Esophagus muscularis mucosa (tissue), 4 donors: ENCODE measurements at regions not wholly inside any gene's neighbourhood (a gene's known extent, or its start where the extent isn't known, plus 50 kb on each side); places are given as distances from the start of the nearest gene placed in this dataset.

Source experiments
- DNase-seq: peaks from one replicate; pipeline ENCODE4 v3.0.0-alpha.2; 2017; ENCODE audit errors: extremely low spot score
- H3K27ac ChIP-seq, 4 donors: fragments of 200-600 bp; sonication (generic); replicated peaks in 1 of 4; 1 replicate in 3 of 4; 2 replicates in 1 of 4; pipeline ENCODE4 v1.5.1; 2016 to 2019; ENCODE audit warnings: mild to moderate bottlenecking in 1 of 4
- H3K27me3 ChIP-seq, 4 donors: fragments of 200-600 bp; sonication (generic); one replicate each; pipeline versions ENCODE4 v1.5.1 to v1.6.0; 2016 to 2019
- H3K36me3 ChIP-seq, 4 donors: fragments of 200-600 bp; sonication (generic); one replicate each; pipeline ENCODE4 v1.5.1; 2016 to 2019
- H3K4me1 ChIP-seq, 4 donors: fragments of 200-600 bp; sonication (generic); one replicate each; pipeline ENCODE4 v1.5.1; 2016 to 2019
- H3K4me3 ChIP-seq, 4 donors: fragments of 200-600 bp; sonication (generic); 1 replicate in 2 of 4; 2 replicates in 2 of 4; pipeline ENCODE4 v1.5.1; 2016 to 2019; ENCODE audit warnings: mild to moderate bottlenecking in 4 of 4, moderate library complexity in 1 of 4
- H3K9me3 ChIP-seq, 4 donors: fragments of 200-600 bp; sonication (generic); 1 replicate in 3 of 4; 2 replicates in 1 of 4; pipeline ENCODE4 v1.5.1; 2016 to 2019
- EP300 ChIP-seq: sonication (generic); formaldehyde crosslinking; IDR thresholded peaks from one replicate; pipeline ENCODE4 v1.6.1; 2017; ENCODE audit warnings: antibody characterized with exemption
- POLR2A ChIP-seq: fragments of 450-650 bp; IDR thresholded peaks from one replicate; pipeline ENCODE4 v1.6.1; 2017; ENCODE audit warnings: antibody characterized with exemption, moderate library complexity, mild to moderate bottlenecking, low read depth
- POLR2AphosphoS5 ChIP-seq, 2 donors: sonication (generic); formaldehyde crosslinking; IDR thresholded peaks; one replicate each; pipeline ENCODE4 v1.6.1; 2017; ENCODE audit warnings: antibody characterized with exemption in 2 of 2
- WGBS: methylation state at CpG from one replicate; pipeline ENCODE4 v1.1.5; 2018; 5-methylcytosine and 5-hydroxymethylcytosine counted together
- intact Hi-C: fragments of 100-400 bp; cut with DNase I; formaldehyde crosslinking; loops from one replicate; pipeline ENCODE4 v1.15.1; 2023
- TF ChIP-seq, protein P1 (sequence below), 3 experiments: fragments of 200-600 bp in 2 of 3; fragments of 450-650 bp in 1 of 3; sonication (generic) in 2 of 3; IDR thresholded peaks; one replicate each; pipeline ENCODE4 v1.5.1; 2017 to 2019; ENCODE audit warnings: antibody characterized with exemption in 3 of 3, mild to moderate bottlenecking in 2 of 3, moderate library complexity in 1 of 3

DNA sequence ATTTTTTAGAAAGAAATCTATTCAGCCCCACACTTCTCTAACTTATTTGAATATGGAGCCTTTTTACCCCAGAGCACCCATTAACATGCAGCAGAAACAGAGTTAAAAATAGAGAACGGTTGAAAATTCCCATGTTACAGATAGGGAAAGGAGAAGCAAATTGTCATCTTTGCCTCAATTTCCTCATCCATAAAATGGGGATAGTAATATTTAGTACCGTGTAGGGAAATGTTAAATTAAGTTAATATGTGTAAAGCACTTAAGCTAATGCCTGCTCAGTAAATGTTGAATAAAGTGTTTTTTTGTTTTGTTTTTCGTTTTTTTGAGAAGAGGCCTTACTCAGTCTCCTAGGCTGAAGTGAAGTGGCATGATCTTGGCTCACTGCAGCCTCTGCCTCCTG is 50.3 kb downstream of the NAV1 start:
- H3K27ac ChIP-seq = no peak overlapping the region
- no peaks in the 10 kb centered on the region for H3K9me3 ChIP-seq
- intact Hi-C loops = no loop called here
- peaks cover 21 to 43% (median 31%) of the 10 kb centered on the region in 4 donors for H3K4me1 ChIP-seq
- no peak for DNase-seq
- 91% methylated on average over 3 of the region's 3 CpGs for WGBS
- peaks cover 0 to 11% (median 4%) of the 10 kb centered on the region in 4 donors for H3K36me3 ChIP-seq
- no peak overlapping the region for H3K4me3 ChIP-seq
- TF ChIP-seq EP300 = no peak
- no peak for TF ChIP-seq POLR2A
- TF ChIP-seq, protein P1, sequence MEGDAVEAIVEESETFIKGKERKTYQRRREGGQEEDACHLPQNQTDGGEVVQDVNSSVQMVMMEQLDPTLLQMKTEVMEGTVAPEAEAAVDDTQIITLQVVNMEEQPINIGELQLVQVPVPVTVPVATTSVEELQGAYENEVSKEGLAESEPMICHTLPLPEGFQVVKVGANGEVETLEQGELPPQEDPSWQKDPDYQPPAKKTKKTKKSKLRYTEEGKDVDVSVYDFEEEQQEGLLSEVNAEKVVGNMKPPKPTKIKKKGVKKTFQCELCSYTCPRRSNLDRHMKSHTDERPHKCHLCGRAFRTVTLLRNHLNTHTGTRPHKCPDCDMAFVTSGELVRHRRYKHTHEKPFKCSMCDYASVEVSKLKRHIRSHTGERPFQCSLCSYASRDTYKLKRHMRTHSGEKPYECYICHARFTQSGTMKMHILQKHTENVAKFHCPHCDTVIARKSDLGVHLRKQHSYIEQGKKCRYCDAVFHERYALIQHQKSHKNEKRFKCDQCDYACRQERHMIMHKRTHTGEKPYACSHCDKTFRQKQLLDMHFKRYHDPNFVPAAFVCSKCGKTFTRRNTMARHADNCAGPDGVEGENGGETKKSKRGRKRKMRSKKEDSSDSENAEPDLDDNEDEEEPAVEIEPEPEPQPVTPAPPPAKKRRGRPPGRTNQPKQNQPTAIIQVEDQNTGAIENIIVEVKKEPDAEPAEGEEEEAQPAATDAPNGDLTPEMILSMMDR (IDR thresholded peaks at IDR 0.05) = no peak
- no peak for TF ChIP-seq POLR2AphosphoS5 (IDR thresholded peaks at IDR 0.05)
- H3K27me3 ChIP-seq = no peaks in the 10 kb centered on the region

DNA sequence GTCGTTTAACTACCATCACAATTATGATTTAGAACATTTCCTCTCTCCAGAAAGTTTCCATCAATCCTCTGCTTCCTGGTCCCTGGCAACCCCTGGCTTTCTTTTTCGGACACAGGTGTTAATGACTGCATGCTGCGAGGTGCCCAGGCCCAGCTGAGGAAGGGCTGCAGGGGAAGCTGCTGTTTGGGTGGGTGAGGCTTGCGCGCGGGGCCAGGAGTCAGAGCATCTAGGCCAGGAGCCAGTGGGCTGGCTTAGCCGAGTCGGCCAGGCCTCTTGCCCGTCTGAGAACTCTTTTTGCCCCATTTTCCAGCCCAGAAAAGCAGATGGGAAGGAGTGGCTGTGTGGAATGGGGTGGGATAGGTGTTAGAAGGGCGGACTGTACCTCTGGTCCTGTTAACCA is 51.5 kb downstream of the NAV1 start:
- intact Hi-C loops = no loop called here
- Histone ChIP-seq H3K4me3 (no peak overlapping the region), H3K27ac (no peak overlapping the region), H3K4me1 (peaks cover 24 to 42% (median 28%) of the 10 kb centered on the region in 4 donors), H3K36me3 (peaks cover 0 to 11% (median 4%) of the 10 kb centered on the region in 4 donors), H3K27me3 (no peaks in the 10 kb centered on the region), H3K9me3 (no peaks in the 10 kb centered on the region)
- no peak for DNase-seq
- WGBS = 96% methylated on average over 8 of the region's 10 CpGs
- TF ChIP-seq EP300 (no peak), POLR2AphosphoS5 (IDR thresholded peaks at IDR 0.05) (no peak), POLR2A (no peak)
- TF ChIP-seq, protein P1 (IDR thresholded peaks at IDR 0.05) = no peak

DNA sequence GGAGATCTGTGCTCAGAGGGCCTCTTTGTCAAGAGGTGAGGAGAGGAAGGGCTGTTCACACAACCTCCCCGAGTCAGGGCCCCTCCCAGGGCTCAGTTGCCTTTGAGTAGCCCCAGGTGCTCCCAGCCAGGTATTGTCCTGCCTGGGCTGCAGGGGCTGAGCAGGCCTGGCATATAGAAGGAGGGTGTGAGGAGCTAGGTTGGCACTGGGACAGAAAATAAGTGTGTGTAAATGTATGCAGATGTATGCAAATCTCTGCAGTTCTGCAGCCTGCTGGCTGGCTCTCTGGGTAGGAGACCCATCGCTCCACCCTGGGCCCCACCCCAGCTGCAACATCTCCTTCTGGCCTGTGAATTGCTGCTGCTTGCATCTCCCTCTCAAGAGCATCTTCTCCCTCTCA is 52.4 kb downstream of the NAV1 start:
- Histone ChIP-seq H3K36me3 (peaks cover 0 to 11% (median 4%) of the 10 kb centered on the region in 4 donors), H3K27ac (no peak overlapping the region), H3K27me3 (no peaks in the 10 kb centered on the region), H3K4me3 (no peak overlapping the region), H3K4me1 (peaks cover 20 to 35% (median 28%) of the 10 kb centered on the region in 4 donors), H3K9me3 (no peaks in the 10 kb centered on the region)
- no peak for TF ChIP-seq POLR2AphosphoS5 (IDR thresholded peaks at IDR 0.05)
- no peak for TF ChIP-seq POLR2A
- TF ChIP-seq EP300 = no peak
- TF ChIP-seq, protein P1 (IDR thresholded peaks at IDR 0.05) = no peak
- WGBS = 100% methylated on average over 2 of the region's 2 CpGs
- intact Hi-C loops = no loop called here
- DNase-seq = no peak

DNA sequence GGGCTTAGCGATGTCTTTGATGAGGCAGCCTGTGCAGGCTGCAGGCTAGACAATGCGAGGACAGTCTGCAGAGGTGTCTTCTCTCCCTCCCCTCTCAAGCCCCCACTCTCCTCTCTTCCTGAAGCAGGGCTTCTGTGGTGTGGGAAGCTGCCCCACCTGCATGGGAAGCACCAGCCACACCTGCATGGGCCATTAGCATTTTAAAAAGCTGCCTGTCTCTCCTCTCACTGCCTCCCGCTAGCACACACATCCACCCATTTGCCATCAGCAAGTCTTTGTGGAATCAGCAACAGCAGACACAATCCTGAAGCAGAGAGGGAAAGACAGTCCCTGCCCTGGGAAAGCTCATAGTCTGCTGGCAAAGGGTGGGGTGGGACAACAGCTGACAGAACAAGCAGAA is 53.1 kb downstream of the NAV1 start:
- TF ChIP-seq EP300 (no peak), POLR2AphosphoS5 (IDR thresholded peaks at IDR 0.05) (no peak), POLR2A (no peak)
- TF ChIP-seq, protein P1 (IDR thresholded peaks at IDR 0.05) = no peak
- intact Hi-C loops = no loop called here
- no peak overlapping the region for H3K27ac ChIP-seq
- WGBS = 88% methylated on average over 3 of the region's 3 CpGs
- DNase-seq = no peak
- H3K4me1 ChIP-seq = peaks cover 20 to 36% (median 28%) of the 10 kb centered on the region in 4 donors
- H3K27me3 ChIP-seq = no peaks in the 10 kb centered on the region
- H3K36me3 ChIP-seq = peaks cover 0 to 11% (median 4%) of the 10 kb centered on the region in 4 donors
- H3K4me3 ChIP-seq = no peak overlapping the region
- no peaks in the 10 kb centered on the region for H3K9me3 ChIP-seq
